ENCODE measurements at regions not wholly inside any gene's neighbourhood (a gene's known extent, or its start where the extent isn't known, plus 50 kb on each side); places are given as distances from the start of the nearest gene placed in this dataset.
A peak's percentile ranks its signal among the peaks of the same experiment; 100 is the strongest.
"Not testable (repeated sequence)": the region's sequence is repeated elsewhere in the genome, so short reads cannot be mapped to it uniquely, and the experiment has no call there.

GRCh38 chr14:98915625-98916024 is 356.4 kb downstream of the BCL11B start:
- DNase-seq, result no peak

DNA sequence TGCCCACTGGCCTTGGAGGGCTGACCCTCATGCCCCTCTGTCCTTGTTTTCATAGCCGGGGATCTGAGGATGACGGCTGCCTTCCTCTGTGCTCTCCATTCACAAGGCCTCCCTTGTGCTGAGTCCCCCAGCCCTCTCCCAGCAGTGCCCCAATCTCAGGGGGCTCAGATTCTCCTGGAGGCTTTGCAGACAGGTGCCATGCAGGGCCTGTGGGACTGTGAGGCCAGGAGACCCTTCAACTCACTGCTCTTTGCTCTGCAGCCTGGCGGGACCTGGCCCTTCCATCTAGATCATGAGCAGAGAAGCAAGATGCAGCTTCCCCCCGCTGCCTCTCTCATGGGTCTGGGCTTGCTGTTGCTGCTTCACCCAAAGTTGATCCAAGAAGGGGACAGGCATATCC is 356.0 kb downstream of the BCL11B start:
- no peak for DNase-seq

- DNase-seq, result no peak
Measured at GRCh38 chr14:98916476-98916875, 355.5 kb downstream of the BCL11B start.

GRCh38 chr14:98919434-98919833 is 352.6 kb downstream of the BCL11B start:
- DNase-seq, result no peak

DNA sequence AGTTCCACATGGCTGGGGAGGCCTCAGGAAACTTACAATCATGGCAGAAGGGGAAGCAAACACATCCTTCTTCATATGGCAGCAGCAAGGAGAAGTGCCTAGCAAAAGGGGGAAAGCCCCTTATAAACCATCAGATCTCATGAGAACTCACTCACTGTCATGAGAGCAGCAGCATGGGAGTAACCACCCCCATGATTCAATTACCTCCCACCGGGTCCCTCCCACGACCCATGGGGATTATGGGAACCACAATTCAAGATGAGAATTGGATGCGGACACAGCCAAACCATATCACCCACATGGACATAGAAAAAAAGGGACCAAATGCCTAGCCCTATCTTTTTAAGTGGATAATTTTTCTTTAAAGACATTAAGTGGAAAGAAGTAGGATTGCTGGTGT is 350.7 kb downstream of the BCL11B start:
- not testable (repeated sequence) for DNase-seq

DNA sequence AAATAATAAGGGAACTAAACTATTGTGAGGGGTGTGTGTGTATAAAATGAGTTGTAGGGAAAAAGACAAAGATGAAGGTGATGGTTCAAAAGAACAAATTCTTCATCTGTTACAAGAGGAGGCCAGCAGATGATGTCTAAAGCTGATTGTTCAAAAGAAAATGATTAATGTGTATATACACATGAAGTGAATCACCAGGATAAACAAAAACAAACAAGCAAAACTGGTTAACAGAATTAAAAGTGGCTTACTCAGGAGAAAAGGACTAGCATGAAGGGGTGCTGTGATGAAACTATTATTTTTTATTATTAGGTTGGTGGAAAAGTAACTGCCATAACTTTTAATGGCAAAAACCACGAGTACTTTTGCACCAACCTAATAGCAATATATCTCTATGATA is 348.4 kb downstream of the BCL11B start:
- DNase-seq, result no peak

DNA sequence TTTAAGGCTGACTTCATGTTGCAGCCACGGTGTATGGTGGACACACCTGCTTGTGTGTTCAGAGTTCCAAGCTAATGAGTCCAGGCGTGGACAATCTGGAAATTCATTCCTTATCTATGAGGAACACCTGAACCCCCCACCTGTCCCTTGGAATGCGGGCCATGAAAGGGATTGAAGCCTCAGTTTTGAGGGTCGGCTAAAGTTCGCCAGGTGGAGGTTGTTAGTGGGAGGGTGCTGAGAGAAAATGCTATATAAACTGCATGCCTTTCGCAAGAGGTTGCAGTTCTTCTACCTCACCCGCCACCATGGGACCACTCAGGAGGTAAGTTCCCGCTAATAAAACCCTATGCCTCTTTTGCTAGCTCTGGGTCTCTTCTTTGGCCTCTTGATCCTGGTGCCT is 348.0 kb downstream of the BCL11B start:
- DNase-seq, result no peak

DNA sequence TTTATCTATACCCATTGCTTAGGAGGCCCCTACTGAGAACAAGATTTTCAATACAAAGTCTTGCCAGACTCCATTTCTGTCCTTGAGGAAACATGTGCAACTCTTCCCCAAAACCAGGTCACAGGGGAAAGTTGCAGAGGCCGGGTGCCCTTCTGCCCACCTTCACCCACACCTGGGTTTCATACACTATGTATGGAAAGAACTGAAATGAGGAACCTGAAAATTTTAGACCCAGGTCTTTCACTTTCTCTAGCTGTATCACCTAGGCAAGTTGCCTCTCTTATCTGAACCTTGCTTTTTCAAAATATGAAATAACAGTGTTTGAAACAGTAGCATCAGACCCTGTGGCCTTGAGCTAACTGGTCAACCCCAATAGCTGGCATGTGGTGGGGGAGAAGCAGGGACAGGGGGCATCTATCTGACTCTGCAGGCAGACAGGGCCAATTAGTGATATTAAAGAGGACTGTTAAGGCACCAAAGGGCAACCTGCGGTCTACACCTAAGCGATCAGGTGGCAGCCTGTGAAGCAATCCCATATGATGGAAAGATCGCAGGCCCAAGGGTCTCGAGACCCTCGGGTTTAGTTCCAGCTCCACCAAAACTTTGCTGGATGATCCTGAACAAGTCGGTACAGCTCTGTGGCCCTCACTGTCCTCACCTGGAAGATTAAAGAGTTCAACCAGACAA is 346.5 kb downstream of the BCL11B start:
- DNase-seq, result no peak

DNA sequence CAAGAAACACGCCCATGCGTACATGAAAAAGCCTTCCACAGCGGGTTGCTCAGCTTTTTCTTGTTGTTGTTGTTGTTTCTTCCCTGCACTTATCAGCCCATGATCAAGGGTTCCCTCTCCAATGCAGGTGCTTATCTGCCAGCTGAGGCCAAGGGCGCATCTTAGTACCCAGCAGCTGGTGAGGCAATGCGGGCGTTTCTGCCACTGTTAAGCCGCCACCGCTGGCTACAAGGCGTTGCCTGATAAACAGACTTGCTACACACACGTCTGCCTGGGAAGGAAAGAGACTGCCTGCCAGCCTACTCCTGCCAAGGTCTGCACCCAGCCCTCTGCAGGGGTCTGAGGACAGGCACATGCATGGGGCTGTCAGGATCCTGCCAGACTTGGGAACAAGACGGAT is 345.9 kb downstream of the BCL11B start:
- peak in 3 of 4 experiments; percentile 6 to 58 (median 48) for DNase-seq

DNA sequence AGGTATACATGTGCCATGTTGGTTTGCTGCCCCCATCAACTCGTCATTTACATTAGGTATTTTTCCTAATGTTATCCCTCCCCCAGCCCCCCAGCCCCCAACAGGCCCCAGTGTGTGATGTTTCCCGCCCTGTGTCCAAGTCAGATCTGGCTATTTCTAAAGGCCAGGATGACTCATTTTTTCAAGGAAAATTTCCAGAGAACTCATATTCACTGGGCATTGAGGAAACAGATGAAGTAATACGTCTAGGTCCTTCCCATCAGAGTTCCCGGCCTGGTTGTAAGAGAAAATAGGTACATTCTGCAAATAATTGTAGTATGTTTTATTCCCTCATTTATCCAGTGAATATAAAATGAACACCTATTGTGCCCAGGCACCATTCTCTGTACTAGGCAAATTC is 345.2 kb downstream of the BCL11B start:
- DNase-seq, result no peak

DNA sequence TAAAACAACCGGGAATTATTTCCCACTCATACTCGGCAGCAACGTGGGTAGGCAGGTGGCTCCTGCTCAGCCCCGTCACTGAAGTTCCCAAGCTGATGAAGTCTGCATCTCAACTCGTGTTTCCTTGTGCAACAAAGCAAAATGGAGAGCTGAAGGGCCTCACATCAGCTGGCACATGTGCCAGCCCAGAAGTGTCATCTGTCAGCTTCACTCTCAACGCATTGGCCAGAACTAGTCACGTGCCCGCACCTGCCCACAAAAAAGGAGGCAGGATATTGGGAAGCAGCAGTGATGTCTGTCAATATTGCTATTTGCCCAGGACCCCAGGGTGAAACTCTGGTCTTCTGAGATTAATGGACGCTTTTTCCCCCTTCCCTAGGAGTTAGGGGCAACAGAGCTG is 344.0 kb downstream of the BCL11B start:
- no peak for DNase-seq

GRCh38 chr14:98928418-98928817 is 343.6 kb downstream of the BCL11B start:
- DNase-seq, result no peak

DNA sequence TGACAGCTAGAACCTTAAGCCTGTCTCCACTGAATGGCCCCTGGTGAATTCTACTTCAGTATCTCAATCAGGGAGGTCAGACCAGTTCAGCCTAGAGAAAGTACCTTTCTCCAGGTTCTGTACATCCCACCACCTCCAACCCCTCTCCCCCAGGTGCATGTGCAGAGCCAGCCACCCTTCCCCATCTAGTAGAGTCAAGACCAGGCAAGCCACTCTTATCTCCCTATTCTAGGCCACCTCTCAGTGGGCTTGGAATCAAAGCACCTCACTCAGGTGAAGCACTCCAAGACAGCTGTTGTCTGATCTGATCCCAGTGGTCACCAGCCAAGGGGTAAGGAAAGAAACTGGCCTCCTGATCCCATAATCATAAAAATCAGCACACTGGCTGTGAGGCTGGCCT is 340.9 kb downstream of the BCL11B start:
- no peak for DNase-seq

DNA sequence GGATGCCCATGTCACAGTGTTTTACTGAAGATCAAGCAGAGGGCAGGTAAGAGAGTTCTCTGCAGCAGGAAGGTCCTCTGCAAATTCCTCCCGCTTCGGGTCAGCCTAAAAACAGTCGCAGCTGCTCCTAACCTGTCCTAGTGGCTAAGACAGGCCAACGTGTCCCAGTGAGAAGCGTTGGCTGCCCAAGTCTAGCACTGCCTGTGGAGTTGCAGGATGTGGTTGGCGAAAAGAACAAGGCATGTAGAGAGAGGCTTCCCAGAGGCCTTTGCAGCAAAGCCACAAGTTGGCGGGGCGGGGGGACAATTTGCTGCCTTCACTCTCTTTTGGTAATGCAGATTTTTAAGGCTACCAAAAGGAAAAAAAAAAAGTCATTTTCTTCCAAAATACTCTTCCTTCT is 340.1 kb downstream of the BCL11B start:
- peak in 3 of 4 experiments; percentile 7 to 71 (median 56) for DNase-seq

- DNase-seq, result no peak
Measured at GRCh38 chr14:98932431-98933325, 339.3 kb downstream of the BCL11B start.

GRCh38 chr14:98934569-98934968 is 337.4 kb downstream of the BCL11B start:
- not testable (repeated sequence) for DNase-seq

- DNase-seq, result no peak
Measured at GRCh38 chr14:98935921-98936320, 336.1 kb downstream of the BCL11B start.

GRCh38 chr14:98937021-98937420 is 335.0 kb downstream of the BCL11B start:
- DNase-seq, result no peak

GRCh38 chr14:98937712-98938505 is 334.1 kb downstream of the BCL11B start:
- DNase-seq, result no peak

DNA sequence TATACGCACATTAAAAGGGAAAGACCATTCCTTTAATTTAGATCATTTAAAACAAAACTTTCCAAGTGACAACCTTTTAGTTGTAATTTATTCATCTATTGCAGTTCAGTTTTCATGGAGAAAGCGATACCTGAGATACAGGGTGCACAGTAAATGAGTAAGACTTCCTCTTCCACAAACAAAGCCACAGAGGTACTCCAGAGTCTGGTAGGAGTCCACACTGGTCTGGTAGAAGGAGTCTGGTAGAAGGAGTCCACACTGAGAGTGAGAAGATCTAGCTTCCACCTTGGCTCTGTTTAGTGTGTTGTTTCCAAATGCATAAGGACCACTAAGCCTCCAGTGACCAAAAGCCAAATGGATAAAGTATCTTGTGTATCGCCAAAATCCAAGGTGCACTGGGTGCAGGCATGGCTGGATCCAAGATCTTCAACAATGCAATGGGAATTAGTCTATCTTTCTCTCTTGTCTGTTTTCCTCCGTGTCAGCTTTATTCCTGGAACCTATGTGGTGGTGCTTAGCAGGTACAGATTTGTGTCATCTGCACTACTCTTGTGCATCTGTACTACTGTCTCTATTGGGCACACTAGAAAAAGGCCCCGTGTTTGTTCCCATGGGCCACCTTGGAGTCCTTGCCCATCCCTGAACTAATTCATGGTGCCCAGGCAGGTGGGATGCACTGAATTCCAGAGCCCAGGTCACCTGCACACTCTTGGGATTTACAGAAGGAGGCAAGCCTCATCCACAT is 331.1 kb downstream of the BCL11B start:
- no peak for DNase-seq

- no peak for DNase-seq
Measured at GRCh38 chr14:98941481-98941880, 330.5 kb downstream of the BCL11B start.

DNA sequence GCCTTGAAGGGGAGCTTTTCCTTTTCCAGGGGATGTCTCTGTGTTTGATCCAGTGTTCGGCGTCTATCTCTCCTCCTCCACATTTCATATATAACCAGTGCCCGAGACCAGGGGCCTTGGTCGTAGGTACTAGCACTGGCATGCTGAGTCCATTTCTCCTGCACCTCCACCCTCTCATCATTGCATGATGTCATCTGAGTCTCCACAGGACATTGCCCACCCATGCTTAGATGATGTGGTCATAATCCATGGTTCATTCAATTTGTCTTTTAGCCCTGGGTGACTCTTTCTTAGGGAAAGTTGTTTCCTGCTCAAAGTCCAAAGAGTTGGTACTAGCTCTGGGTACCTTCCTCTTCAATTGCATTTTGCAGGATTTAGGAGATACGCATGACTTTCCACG is 328.1 kb downstream of the BCL11B start:
- DNase-seq, result no peak

DNA sequence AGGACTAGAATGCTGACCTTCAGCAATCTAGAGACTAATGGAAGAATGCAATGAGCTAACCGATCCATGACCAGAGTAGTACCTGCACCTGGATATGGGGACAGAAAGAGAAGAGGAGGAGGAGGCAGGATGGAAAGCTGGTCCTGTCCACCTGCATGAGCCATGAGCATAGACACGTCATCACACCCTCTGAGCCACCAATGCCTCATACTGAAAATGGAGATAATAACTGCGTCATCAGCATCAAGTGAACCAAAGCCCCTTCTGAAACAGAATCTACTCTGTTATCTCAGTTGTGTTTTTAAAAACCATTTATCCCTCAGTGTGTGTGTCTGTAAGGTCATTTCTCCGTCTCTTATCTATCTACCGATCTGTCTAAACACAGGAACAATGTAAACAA is 327.0 kb downstream of the BCL11B start:
- no peak for DNase-seq
